ENCODE measurements at regions not wholly inside any gene's neighbourhood (a gene's known extent, or its start where the extent isn't known, plus 50 kb on each side); places are given as distances from the start of the nearest gene placed in this dataset.

- H3K4me3 Mint-ChIP-seq: no peak overlapping the region
- ChIA-PET POLR2A (no interaction called here), CTCF (no interaction called here)
- ATAC-seq (no peak), DNase-seq (no peak)
- intact Hi-C loops (cut with DNase I, micrococcal nuclease): no loop called here
- no peaks in the 10 kb centered on the region for H3K27me3 Mint-ChIP-seq
- no peaks in the 10 kb centered on the region for H3K4me1 Mint-ChIP-seq
- H3K9me3 Mint-ChIP-seq (ENCODE audit: low read depth): peaks cover 8% of the 10 kb centered on the region
- H3K36me3 Mint-ChIP-seq (ENCODE audit: low read depth): no peaks in the 10 kb centered on the region
- no peak overlapping the region for H3K27ac Mint-ChIP-seq
Observed at GRCh38 chr9:18017136-18017535, 438.3 kb downstream of the SH3GL2 start.

GRCh38 chr9:18018221-18018620 is 439.4 kb downstream of the SH3GL2 start:
- no peak for ATAC-seq
- ChIA-PET POLR2A (no interaction called here), CTCF (no interaction called here)
- Mint-ChIP-seq H3K36me3 (ENCODE audit: low read depth) (no peaks in the 10 kb centered on the region), H3K4me1 (no peaks in the 10 kb centered on the region), H3K27me3 (no peaks in the 10 kb centered on the region), H3K9me3 (ENCODE audit: low read depth) (peaks cover 10% of the 10 kb centered on the region), H3K4me3 (no peak overlapping the region), H3K27ac (no peak overlapping the region)
- no peak for DNase-seq
- intact Hi-C loops (cut with DNase I, micrococcal nuclease): no loop called here

GRCh38 chr9:18018661-18019060 is 439.8 kb downstream of the SH3GL2 start:
- DNase-seq (no peak), ATAC-seq (no peak)
- H3K4me1 Mint-ChIP-seq: no peaks in the 10 kb centered on the region
- intact Hi-C loops (cut with DNase I, micrococcal nuclease): no loop called here
- no peak overlapping the region for H3K4me3 Mint-ChIP-seq
- ChIA-PET CTCF (interaction anchor here (1.2 kb wide), 1 partner anchor 218 kb away, joined by 3 read pairs; no protein-coding TSS in a partner anchor), POLR2A (no interaction called here)
- H3K36me3 Mint-ChIP-seq (ENCODE audit: low read depth): no peaks in the 10 kb centered on the region
- no peak overlapping the region for H3K27ac Mint-ChIP-seq
- H3K9me3 Mint-ChIP-seq (ENCODE audit: low read depth): peaks cover 10% of the 10 kb centered on the region
- no peaks in the 10 kb centered on the region for H3K27me3 Mint-ChIP-seq

- no peaks in the 10 kb centered on the region for H3K4me1 Mint-ChIP-seq
- intact Hi-C loops (cut with DNase I, micrococcal nuclease): no loop called here
- CTCF ChIA-PET: interaction anchor here (1.1 kb wide), 1 partner anchor 25 kb away, joined by 3 read pairs; no protein-coding TSS in a partner anchor
Observed at GRCh38 chr9:18020121-18020745, 441.4 kb downstream of the SH3GL2 start.

GRCh38 chr9:18022642-18023041 is 443.8 kb downstream of the SH3GL2 start:
- no peaks in the 10 kb centered on the region for H3K36me3 Mint-ChIP-seq (ENCODE audit: low read depth)
- ATAC-seq (no peak), DNase-seq (no peak)
- no peak overlapping the region for H3K27ac Mint-ChIP-seq
- H3K4me3 Mint-ChIP-seq: no peak overlapping the region
- H3K4me1 Mint-ChIP-seq: no peaks in the 10 kb centered on the region
- peaks cover 15% of the 10 kb centered on the region for H3K9me3 Mint-ChIP-seq (ENCODE audit: low read depth)
- ChIA-PET POLR2A (no interaction called here), CTCF (no interaction called here)
- intact Hi-C loops (cut with DNase I, micrococcal nuclease): no loop called here
- H3K27me3 Mint-ChIP-seq: no peaks in the 10 kb centered on the region

More at GRCh38 chr9:18020121-18020745, 441.4 kb downstream of the SH3GL2 start:
- Mint-ChIP-seq H3K9me3 (ENCODE audit: low read depth) (peaks cover 10% of the 10 kb centered on the region), H3K27ac (no peak overlapping the region), H3K27me3 (no peaks in the 10 kb centered on the region), H3K36me3 (ENCODE audit: low read depth) (no peaks in the 10 kb centered on the region), H3K4me3 (no peak overlapping the region)
- ATAC-seq: no peak
- POLR2A ChIA-PET: no interaction called here
- no peak for DNase-seq

GRCh38 chr9:18023332-18023731 is 444.5 kb downstream of the SH3GL2 start:
- no peak for ATAC-seq
- H3K9me3 Mint-ChIP-seq (ENCODE audit: low read depth): peaks cover 14% of the 10 kb centered on the region
- H3K4me3 Mint-ChIP-seq: no peak overlapping the region
- no peaks in the 10 kb centered on the region for H3K36me3 Mint-ChIP-seq (ENCODE audit: low read depth)
- DNase-seq: no peak
- H3K4me1 Mint-ChIP-seq: no peaks in the 10 kb centered on the region
- CTCF ChIA-PET: no interaction called here
- no peak overlapping the region for H3K27ac Mint-ChIP-seq
- H3K27me3 Mint-ChIP-seq: no peaks in the 10 kb centered on the region
- intact Hi-C loops (cut with DNase I, micrococcal nuclease): no loop called here
- POLR2A ChIA-PET: no interaction called here

DNA sequence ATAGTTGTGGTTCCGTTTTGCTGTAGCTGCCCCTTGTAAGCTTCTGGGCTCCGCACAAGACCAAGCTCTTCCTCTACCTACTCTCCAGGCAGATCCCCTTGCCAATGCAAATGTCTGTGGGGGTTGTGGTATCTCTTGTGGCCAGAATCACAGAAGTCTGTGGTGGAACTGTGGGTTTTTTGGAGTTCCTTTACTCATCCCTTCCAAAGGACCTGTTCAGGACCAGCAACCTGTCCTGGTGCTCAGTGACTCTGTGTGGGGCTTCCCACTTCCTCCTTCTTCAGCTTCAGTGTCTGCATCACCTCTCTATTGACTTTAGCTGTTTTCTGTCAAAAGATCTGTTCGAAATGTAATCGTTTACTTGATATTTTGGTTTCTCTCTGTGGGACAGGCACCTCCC is 441.3 kb upstream of the ADAMTSL1 start:
- Mint-ChIP-seq H3K36me3 (ENCODE audit: low read depth) (no peaks in the 10 kb centered on the region), H3K27me3 (no peaks in the 10 kb centered on the region), H3K9me3 (ENCODE audit: low read depth) (peaks cover 4% of the 10 kb centered on the region), H3K4me3 (no peak overlapping the region), H3K27ac (no peak overlapping the region), H3K4me1 (no peaks in the 10 kb centered on the region)
- DNase-seq (no peak), ATAC-seq (no peak)
- intact Hi-C loops (cut with DNase I, micrococcal nuclease): no loop called here
- POLR2A ChIA-PET: no interaction called here
- CTCF ChIA-PET: no interaction called here

GRCh38 chr9:18036422-18037187 is 437.3 kb upstream of the ADAMTSL1 start:
- Mint-ChIP-seq H3K4me1 (no peaks in the 10 kb centered on the region), H3K9me3 (ENCODE audit: low read depth) (peaks cover 3% of the 10 kb centered on the region), H3K4me3 (no peak overlapping the region), H3K27me3 (no peaks in the 10 kb centered on the region), H3K36me3 (ENCODE audit: low read depth) (no peaks in the 10 kb centered on the region), H3K27ac (no peak overlapping the region)
- ATAC-seq (no peak), DNase-seq (no peak)
- intact Hi-C loops (cut with DNase I, micrococcal nuclease): no loop called here
- POLR2A ChIA-PET: no interaction called here
- CTCF ChIA-PET: no interaction called here

- ChIA-PET POLR2A (no interaction called here), CTCF (no interaction called here)
- intact Hi-C loops (cut with DNase I, micrococcal nuclease): no loop called here
- H3K27me3 Mint-ChIP-seq: no peaks in the 10 kb centered on the region
- ATAC-seq (no peak), DNase-seq (no peak)
- H3K27ac Mint-ChIP-seq: no peak overlapping the region
- H3K36me3 Mint-ChIP-seq (ENCODE audit: low read depth): no peaks in the 10 kb centered on the region
- H3K4me3 Mint-ChIP-seq: no peak overlapping the region
- no peaks in the 10 kb centered on the region for H3K9me3 Mint-ChIP-seq (ENCODE audit: low read depth)
- no peaks in the 10 kb centered on the region for H3K4me1 Mint-ChIP-seq
Observed at GRCh38 chr9:18037981-18038380, 436.0 kb upstream of the ADAMTSL1 start.

DNA sequence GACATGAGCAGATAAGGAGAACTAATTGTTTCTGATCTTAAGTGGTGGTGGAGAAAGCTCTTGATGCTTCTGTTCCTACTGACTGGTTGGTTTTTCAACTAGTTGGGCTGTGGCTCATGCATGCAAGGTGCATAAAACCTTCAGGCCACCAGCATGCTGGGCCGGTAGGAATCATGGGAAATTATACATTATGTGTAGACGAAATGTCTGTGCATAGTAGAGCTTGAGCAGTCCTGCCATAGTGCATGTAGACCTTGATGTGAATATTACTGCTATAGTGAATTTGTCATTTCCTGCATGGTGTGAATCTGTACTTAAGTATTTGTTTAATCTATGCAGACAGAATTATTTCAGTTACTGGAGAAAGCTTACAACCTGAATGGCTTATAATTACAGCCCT is 433.6 kb upstream of the ADAMTSL1 start:
- CTCF ChIA-PET: no interaction called here
- no peak overlapping the region for H3K4me3 Mint-ChIP-seq
- no peaks in the 10 kb centered on the region for H3K36me3 Mint-ChIP-seq (ENCODE audit: low read depth)
- no peaks in the 10 kb centered on the region for H3K9me3 Mint-ChIP-seq (ENCODE audit: low read depth)
- ATAC-seq (no peak), DNase-seq (no peak)
- POLR2A ChIA-PET: no interaction called here
- H3K27me3 Mint-ChIP-seq: no peaks in the 10 kb centered on the region
- no peaks in the 10 kb centered on the region for H3K4me1 Mint-ChIP-seq
- intact Hi-C loops (cut with DNase I, micrococcal nuclease): no loop called here
- no peak overlapping the region for H3K27ac Mint-ChIP-seq

DNA sequence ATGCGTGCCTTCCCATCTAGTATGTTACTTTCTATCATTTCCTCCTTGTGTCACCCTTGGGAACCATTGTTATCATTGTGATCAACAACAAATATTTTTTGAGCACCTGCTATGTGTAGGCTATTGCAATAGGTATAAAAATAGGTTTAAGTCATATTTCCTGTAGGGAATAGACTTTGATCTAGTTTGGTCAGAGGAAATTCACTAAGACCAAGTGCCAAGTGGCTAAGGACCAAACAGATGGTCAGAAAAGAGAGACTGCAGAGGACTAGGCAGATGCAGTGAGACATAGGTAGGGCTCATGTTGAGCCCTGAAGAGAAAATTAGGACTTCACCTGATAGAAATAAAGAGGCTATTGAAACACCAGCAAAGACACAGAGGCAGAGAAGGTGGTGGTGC is 430.0 kb upstream of the ADAMTSL1 start:
- no peak for ATAC-seq
- H3K4me1 Mint-ChIP-seq: no peaks in the 10 kb centered on the region
- ChIA-PET CTCF (no interaction called here), POLR2A (no interaction called here)
- intact Hi-C loops (cut with DNase I, micrococcal nuclease): no loop called here
- no peak overlapping the region for H3K27ac Mint-ChIP-seq
- DNase-seq: no peak
- no peak overlapping the region for H3K4me3 Mint-ChIP-seq
- H3K36me3 Mint-ChIP-seq (ENCODE audit: low read depth): no peaks in the 10 kb centered on the region
- no peaks in the 10 kb centered on the region for H3K27me3 Mint-ChIP-seq
- H3K9me3 Mint-ChIP-seq (ENCODE audit: low read depth): no peaks in the 10 kb centered on the region

DNA sequence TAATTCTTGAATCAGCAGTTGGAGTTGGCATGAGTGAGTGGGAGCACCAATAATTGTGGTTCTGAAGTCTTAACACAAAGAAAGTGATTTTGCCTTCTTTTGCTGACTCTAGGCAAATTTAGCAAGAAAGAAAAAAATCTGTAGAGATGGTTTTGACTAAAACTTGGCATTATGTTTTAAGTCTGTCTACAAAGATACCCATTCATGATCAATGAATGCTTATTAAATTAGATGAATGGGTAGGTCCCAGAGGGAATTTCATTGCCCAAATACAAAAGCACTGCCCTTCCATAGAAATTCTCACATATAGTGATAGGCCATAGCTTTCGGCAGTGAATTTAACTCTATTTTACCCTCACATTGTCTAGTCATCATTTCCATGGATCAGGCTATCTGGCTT is 428.6 kb upstream of the ADAMTSL1 start:
- CTCF ChIA-PET: no interaction called here
- Mint-ChIP-seq H3K4me3 (no peak overlapping the region), H3K9me3 (ENCODE audit: low read depth) (no peaks in the 10 kb centered on the region), H3K36me3 (ENCODE audit: low read depth) (no peaks in the 10 kb centered on the region), H3K27me3 (no peaks in the 10 kb centered on the region), H3K4me1 (no peaks in the 10 kb centered on the region), H3K27ac (no peak overlapping the region)
- POLR2A ChIA-PET: no interaction called here
- intact Hi-C loops (cut with DNase I, micrococcal nuclease): no loop called here
- ATAC-seq (no peak), DNase-seq (no peak)
